SIG-M5 treated with dmso at 0.1 percent for 504 hours (cell line): ENCODE measurements at regions not wholly inside any gene's neighbourhood (a gene's known extent, or its start where the extent isn't known, plus 50 kb on each side); places are given as distances from the start of the nearest gene placed in this dataset.
"Not testable (repeated sequence)": the region's sequence is repeated elsewhere in the genome, so short reads cannot be mapped to it uniquely, and the experiment has no call there.

ENCODE experiments used
- DNase-seq: peaks from one replicate; lab custom pipeline; 2025; ENCODE audit not compliant: unreplicated experiment; lab: John Stamatoyannopoulos, UW

- no peak for DNase-seq
These were observed 888.6 kb downstream of the KCNJ2 start for GRCh38 chr17:71057938-71058337.

- DNase-seq: no peak
These were observed 893.8 kb downstream of the KCNJ2 start for GRCh38 chr17:71063127-71063526.

GRCh38 chr17:71063559-71063958 lies 894.2 kb downstream of the KCNJ2 start:
- no peak for DNase-seq

GRCh38 chr17:71067669-71068407 lies 898.5 kb downstream of the KCNJ2 start:
- no peak for DNase-seq

GRCh38 chr17:71068408-71068750 lies 899.0 kb downstream of the KCNJ2 start:
- no peak for DNase-seq

GRCh38 chr17:71071041-71071440 lies 901.7 kb downstream of the KCNJ2 start:
- no peak for DNase-seq

GRCh38 chr17:71071837-71072236 lies 902.5 kb downstream of the KCNJ2 start:
- DNase-seq: no peak

GRCh38 chr17:71080937-71081336 lies 911.6 kb downstream of the KCNJ2 start:
- DNase-seq: no peak

GRCh38 chr17:71081666-71082065 lies 912.3 kb downstream of the KCNJ2 start:
- no peak for DNase-seq

- DNase-seq: peak; percentile 3
These were observed 914.9 kb downstream of the KCNJ2 start for GRCh38 chr17:71084219-71084618.

- DNase-seq: no peak
These were observed 915.5 kb downstream of the KCNJ2 start for GRCh38 chr17:71084838-71085237.

GRCh38 chr17:71085238-71086033 lies 916.1 kb downstream of the KCNJ2 start:
- no peak for DNase-seq

- no peak for DNase-seq
These were observed 920.1 kb downstream of the KCNJ2 start for GRCh38 chr17:71089431-71089830.

GRCh38 chr17:71098071-71098470 lies 928.7 kb downstream of the KCNJ2 start:
- no peak for DNase-seq

GRCh38 chr17:71099003-71099714 lies 929.8 kb downstream of the KCNJ2 start:
- DNase-seq: no peak

- DNase-seq: no peak
These were observed 933.4 kb downstream of the KCNJ2 start for GRCh38 chr17:71102777-71103176.

- DNase-seq: no peak
These were observed 934.9 kb downstream of the KCNJ2 start for GRCh38 chr17:71104225-71104624.

GRCh38 chr17:71106056-71106455 lies 936.7 kb downstream of the KCNJ2 start:
- not testable (repeated sequence) for DNase-seq

- no peak for DNase-seq
These were observed 937.8 kb downstream of the KCNJ2 start for GRCh38 chr17:71107136-71107535.

GRCh38 chr17:71109697-71110096 lies 940.4 kb downstream of the KCNJ2 start:
- DNase-seq: no peak

- no peak for DNase-seq
These were observed 941.0 kb downstream of the KCNJ2 start for GRCh38 chr17:71110326-71110725.

GRCh38 chr17:71111460-71111859 lies 942.1 kb downstream of the KCNJ2 start:
- DNase-seq: no peak
